ENCODE measurements at regions not wholly inside any gene's neighbourhood (a gene's known extent, or its start where the extent isn't known, plus 50 kb on each side); places are given as distances from the start of the nearest gene placed in this dataset.
"Not testable (repeated sequence)": the region's sequence is repeated elsewhere in the genome, so short reads cannot be mapped to it uniquely, and the experiment has no call there.

DNA sequence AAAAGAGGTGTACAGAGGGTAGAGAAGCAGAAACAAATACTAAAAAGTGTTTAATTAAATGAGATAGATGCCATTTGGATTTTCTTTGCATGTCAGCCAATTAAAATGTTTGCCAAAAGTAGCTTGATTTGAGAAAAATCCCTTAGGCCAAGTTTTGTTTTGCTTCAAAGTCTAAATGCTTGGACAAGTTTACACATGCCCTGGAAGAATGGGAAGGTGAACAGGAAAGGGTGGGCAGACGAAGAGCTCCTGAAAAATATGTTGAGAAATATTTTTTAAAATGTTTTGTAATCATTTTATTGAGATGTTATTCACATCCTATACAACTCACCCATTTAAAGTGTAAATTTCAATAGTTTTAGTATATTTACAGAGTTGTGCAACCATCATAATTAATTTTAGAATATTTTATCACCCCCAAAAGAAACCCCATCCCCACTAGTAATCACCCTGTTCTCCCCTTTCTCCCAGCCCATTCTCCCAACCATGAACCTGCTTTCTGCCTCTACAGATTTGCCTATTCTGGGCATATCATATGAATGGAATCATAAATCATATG lies 98.5 kb upstream of the ANK3 start:
- Mint-ChIP-seq H3K27me3 (no peaks in the 10 kb centered on the region), H3K27ac (no peak overlapping the region), H3K4me3 (no peak overlapping the region), H3K4me1 (peaks cover 5% of the 10 kb centered on the region), H3K9me3 (no peaks in the 10 kb centered on the region), H3K36me3 (ENCODE audit: low read depth) (peaks cover 8% of the 10 kb centered on the region)
- POLR2A ChIA-PET: no interaction called here
- DNase-seq: no peak
- CTCF ChIA-PET: interaction anchor here (0.6 kb wide), 1 partner anchor 22 kb away, joined by 3 read pairs; no protein-coding TSS in a partner anchor

- ChIA-PET POLR2A (no interaction called here), CTCF (interaction anchor here (0.6 kb wide), 1 partner anchor 22 kb away, joined by 3 read pairs; no protein-coding TSS in a partner anchor)
- Mint-ChIP-seq H3K27ac (no peak overlapping the region), H3K9me3 (no peaks in the 10 kb centered on the region), H3K27me3 (no peaks in the 10 kb centered on the region), H3K36me3 (ENCODE audit: low read depth) (peaks cover 8% of the 10 kb centered on the region), H3K4me3 (no peak overlapping the region), H3K4me1 (peaks cover 5% of the 10 kb centered on the region)
- DNase-seq: no peak
Measured at GRCh38 chr10:60487543-60487942, 97.9 kb upstream of the ANK3 start.

DNA sequence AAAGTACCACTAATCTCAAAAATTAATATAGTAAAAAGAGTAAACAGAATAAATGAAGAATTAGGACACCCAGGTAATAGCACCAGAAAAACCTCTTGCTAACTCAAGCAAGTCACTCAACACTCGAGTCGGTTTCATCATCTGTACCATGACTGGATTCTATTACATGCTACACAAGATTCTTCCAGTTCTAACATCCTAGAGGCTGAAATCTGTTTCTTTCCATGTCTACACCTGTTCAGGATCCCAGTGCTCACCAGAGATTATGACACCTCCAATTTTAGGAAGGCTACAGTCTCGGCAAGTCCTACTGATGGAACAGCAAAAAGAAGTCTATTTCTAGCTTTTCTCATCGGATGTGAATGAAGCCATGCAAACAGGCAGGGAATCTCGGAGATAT lies 95.3 kb upstream of the ANK3 start:
- peaks cover 8% of the 10 kb centered on the region for H3K36me3 Mint-ChIP-seq (ENCODE audit: low read depth)
- peaks cover 1% of the 10 kb centered on the region for H3K4me1 Mint-ChIP-seq
- no peaks in the 10 kb centered on the region for H3K9me3 Mint-ChIP-seq
- ChIA-PET POLR2A (no interaction called here), CTCF (no interaction called here)
- no peak overlapping the region for H3K27ac Mint-ChIP-seq
- no peak for DNase-seq
- no peak overlapping the region for H3K4me3 Mint-ChIP-seq
- no peaks in the 10 kb centered on the region for H3K27me3 Mint-ChIP-seq

DNA sequence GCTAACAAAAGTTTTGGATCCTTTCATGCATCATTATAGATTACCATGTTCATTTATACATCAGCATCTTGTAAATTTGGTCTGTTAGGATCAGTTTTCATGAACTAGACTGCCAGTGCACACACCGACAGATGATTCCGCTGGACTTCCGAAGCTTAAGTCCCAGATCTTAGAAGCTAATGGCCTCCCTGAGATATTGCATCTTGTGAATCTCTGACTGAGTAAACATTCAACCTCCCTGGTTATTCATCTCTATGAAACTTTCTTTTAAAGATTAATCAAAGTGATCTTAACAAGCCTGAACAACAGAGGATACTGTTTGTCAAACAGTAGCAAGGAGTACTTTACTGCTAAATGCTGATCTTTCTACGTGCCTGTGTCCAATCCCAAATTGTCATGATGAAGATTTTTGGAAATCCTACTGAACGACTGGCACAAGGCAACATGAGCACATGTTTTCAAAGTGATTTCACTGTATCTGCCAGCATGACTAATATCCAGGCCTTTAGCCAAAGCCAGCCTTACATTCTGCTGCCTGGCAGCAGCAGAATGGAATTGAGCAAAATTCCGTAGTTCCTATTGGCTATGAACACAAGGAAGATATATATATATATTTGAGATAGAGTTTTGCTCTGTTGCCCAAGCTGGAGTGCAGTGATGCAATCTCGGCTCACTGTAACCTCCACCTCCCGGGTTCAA lies 91.3 kb upstream of the ANK3 start:
- ChIA-PET CTCF (no interaction called here), POLR2A (no interaction called here)
- Mint-ChIP-seq H3K9me3 (no peaks in the 10 kb centered on the region), H3K27ac (no peak overlapping the region), H3K27me3 (no peaks in the 10 kb centered on the region), H3K36me3 (ENCODE audit: low read depth) (peaks cover 2% of the 10 kb centered on the region), H3K4me3 (no peak overlapping the region), H3K4me1 (peaks cover 5% of the 10 kb centered on the region)
- DNase-seq: no peak

DNA sequence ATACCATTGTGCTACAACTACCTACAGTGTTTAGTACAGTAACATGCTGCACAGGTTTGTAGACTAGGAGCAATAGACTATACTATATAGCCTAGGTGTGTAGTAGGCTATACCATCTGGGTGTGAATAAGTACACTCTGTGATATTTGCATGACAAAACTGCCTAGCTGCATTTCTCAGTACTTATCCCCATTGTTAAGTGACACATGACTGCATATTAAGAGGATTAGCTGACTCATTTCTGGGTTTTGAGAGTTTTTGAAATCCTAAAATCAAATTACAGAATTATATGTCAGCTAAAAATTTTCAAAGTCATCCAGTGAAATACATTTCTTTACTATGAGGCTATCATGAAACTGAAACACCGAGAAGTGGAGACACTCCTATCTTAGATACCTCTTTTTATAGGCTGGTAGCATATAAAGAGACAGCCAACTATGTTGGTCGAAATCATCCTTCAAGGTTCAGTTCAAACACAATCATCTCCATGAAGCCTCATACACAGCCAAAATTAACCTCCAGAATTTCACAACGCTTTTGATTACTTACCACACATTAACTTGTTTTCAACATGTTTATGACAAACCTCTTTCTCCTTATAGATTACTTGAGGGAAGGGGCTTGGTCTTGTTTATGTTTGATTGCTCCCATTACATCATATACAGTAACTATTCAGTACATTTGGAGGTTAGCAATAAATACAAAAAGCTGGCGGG lies 89.8 kb upstream of the ANK3 start:
- no peaks in the 10 kb centered on the region for H3K27me3 Mint-ChIP-seq
- no peak overlapping the region for H3K4me3 Mint-ChIP-seq
- H3K9me3 Mint-ChIP-seq: no peaks in the 10 kb centered on the region
- H3K36me3 Mint-ChIP-seq (ENCODE audit: low read depth): peaks cover 5% of the 10 kb centered on the region
- no peak for DNase-seq
- no peak overlapping the region for H3K27ac Mint-ChIP-seq
- ChIA-PET POLR2A (no interaction called here), CTCF (no interaction called here)
- H3K4me1 Mint-ChIP-seq: peaks cover 5% of the 10 kb centered on the region

- POLR2A ChIA-PET: no interaction called here
- Mint-ChIP-seq H3K9me3 (no peaks in the 10 kb centered on the region), H3K27ac (no peak overlapping the region), H3K4me3 (no peak overlapping the region), H3K27me3 (no peaks in the 10 kb centered on the region), H3K4me1 (peaks cover 5% of the 10 kb centered on the region), H3K36me3 (ENCODE audit: low read depth) (peaks cover 8% of the 10 kb centered on the region)
- CTCF ChIA-PET: no interaction called here
- DNase-seq: no peak
Measured at GRCh38 chr10:60476451-60476850, 86.8 kb upstream of the ANK3 start.

GRCh38 chr10:60473557-60473956 lies 83.9 kb upstream of the ANK3 start:
- Mint-ChIP-seq H3K4me3 (no peak overlapping the region), H3K27ac (no peak overlapping the region), H3K4me1 (no peaks in the 10 kb centered on the region), H3K9me3 (no peaks in the 10 kb centered on the region), H3K27me3 (no peaks in the 10 kb centered on the region), H3K36me3 (ENCODE audit: low read depth) (peaks cover 8% of the 10 kb centered on the region)
- POLR2A ChIA-PET: no interaction called here
- CTCF ChIA-PET: no interaction called here
- DNase-seq: no peak

DNA sequence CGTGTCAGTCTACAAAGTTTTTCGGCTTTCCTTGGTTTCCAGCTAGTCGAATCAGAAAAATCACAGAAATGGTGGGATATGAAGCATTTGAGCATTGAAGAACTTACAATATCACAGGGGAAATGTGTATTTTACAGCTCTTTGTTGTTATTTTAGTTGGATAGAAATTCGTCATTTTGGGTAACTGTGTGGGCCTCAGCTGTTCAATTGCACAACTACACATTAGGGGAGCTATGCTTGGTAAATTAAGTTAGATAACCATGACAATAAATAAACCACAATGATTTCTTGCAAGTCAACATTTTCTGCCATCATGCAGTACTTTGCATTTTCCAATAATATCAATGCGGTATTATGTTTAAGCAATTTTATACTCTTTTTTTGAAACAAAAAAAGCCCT lies 80.4 kb upstream of the ANK3 start:
- Mint-ChIP-seq H3K9me3 (no peaks in the 10 kb centered on the region), H3K36me3 (ENCODE audit: low read depth) (peaks cover 4% of the 10 kb centered on the region), H3K4me1 (no peaks in the 10 kb centered on the region), H3K4me3 (no peak overlapping the region), H3K27ac (no peak overlapping the region), H3K27me3 (no peaks in the 10 kb centered on the region)
- ChIA-PET CTCF (interaction anchor here (0.5 kb wide), 1 partner anchor 78 kb away, joined by 4 read pairs; no protein-coding TSS in a partner anchor), POLR2A (no interaction called here)
- DNase-seq: no peak

- H3K4me1 Mint-ChIP-seq; CTCF ChIA-PET; H3K27ac Mint-ChIP-seq; H3K4me3 Mint-ChIP-seq; POLR2A ChIA-PET; H3K27me3 Mint-ChIP-seq; H3K36me3 Mint-ChIP-seq (ENCODE audit: low read depth); DNase-seq; H3K9me3 Mint-ChIP-seq: not testable (repeated sequence)
Measured at GRCh38 chr10:60469147-60469546, 79.5 kb upstream of the ANK3 start.

DNA sequence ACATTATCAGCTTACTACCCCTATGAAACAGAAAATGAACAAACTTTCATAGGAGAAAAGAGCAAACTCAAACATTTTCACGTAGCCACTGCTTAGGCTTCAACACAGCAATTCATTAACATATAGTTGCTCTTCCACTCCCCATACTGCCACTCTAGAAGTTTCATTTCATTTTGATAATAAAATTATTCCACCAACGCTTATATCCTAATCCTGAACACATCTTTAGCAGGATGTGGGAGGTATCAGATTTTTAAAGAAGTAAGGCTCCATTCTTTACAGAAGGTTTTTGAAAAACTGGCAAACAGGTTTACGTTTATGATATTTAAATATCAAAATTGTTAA lies 77.5 kb upstream of the ANK3 start:
- POLR2A ChIA-PET: interaction anchor here (0.6 kb wide), 1 partner anchor 201 kb away, joined by 6 read pairs; no protein-coding TSS in a partner anchor
- no peak overlapping the region for H3K27ac Mint-ChIP-seq
- CTCF ChIA-PET: interaction anchor here (0.6 to 1.1 kb wide), 3 partner anchors 9 to 302 kb away, joined by 3 read pairs; no protein-coding TSS in a partner anchor
- DNase-seq: no peak
- no peaks in the 10 kb centered on the region for H3K9me3 Mint-ChIP-seq
- H3K4me1 Mint-ChIP-seq: no peaks in the 10 kb centered on the region
- H3K27me3 Mint-ChIP-seq: no peaks in the 10 kb centered on the region
- no peak overlapping the region for H3K4me3 Mint-ChIP-seq
- no peaks in the 10 kb centered on the region for H3K36me3 Mint-ChIP-seq (ENCODE audit: low read depth)

DNA sequence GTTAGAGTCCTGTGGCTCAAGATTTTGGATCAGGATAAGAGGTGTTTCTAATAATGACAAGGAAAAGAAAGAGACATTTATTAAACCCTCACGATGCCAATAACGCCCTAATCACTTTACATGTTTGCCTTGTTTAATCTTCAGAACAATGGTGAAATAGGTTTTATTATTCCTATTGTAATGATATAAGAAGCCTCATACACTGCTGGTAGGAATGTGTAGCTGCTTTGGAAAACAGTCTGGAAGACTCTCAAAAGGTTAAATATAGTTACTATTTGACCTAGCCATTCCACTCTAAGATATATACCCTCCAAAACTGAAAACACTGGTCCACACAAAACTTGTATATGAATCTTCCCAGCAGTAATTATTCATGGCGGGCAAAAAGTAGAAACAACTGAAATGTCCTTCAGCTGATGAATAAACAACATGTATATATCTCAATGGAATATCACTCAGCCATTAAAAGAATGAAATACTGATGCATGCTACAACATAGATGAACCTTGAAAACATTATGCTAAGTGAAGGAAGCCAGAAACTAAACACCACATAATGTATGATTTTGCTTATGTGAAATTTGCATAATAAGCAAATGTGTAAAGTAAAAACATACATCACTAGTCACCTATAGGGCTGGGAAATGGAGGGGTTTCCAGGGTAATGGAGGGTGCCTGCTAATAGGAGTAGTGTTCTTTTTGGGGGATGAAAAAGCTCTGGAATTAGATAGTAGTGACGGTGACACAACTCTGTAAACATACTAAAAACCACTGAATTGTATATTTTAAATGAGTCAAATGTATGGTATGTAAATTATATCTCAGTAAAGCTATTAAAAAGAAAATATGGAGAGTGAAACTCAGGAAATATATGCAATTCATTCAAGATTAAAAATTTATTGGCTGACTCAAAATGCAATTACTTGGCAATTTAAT lies 76.9 kb upstream of the ANK3 start:
- Mint-ChIP-seq H3K9me3 (no peaks in the 10 kb centered on the region), H3K4me3 (no peak overlapping the region), H3K27ac (no peak overlapping the region), H3K27me3 (no peaks in the 10 kb centered on the region), H3K4me1 (no peaks in the 10 kb centered on the region), H3K36me3 (ENCODE audit: low read depth) (no peaks in the 10 kb centered on the region)
- ChIA-PET CTCF (interaction anchor here (0.7 to 1.1 kb wide), 2 partner anchors 8 to 21 kb away, joined by 3 read pairs; no protein-coding TSS in a partner anchor), POLR2A (interaction anchor here (0.6 kb wide), 1 partner anchor 200 kb away, joined by 6 read pairs; no protein-coding TSS in a partner anchor)
- no peak for DNase-seq

GRCh38 chr10:60465801-60466200 lies 76.1 kb upstream of the ANK3 start:
- Mint-ChIP-seq H3K27ac (no peak overlapping the region), H3K9me3 (no peaks in the 10 kb centered on the region), H3K36me3 (ENCODE audit: low read depth) (no peaks in the 10 kb centered on the region), H3K4me1 (no peaks in the 10 kb centered on the region), H3K27me3 (no peaks in the 10 kb centered on the region), H3K4me3 (no peak overlapping the region)
- ChIA-PET POLR2A (no interaction called here), CTCF (interaction anchor here (0.7 kb wide), 1 partner anchor 22 kb away, joined by 3 read pairs; no protein-coding TSS in a partner anchor)
- no peak for DNase-seq

DNA sequence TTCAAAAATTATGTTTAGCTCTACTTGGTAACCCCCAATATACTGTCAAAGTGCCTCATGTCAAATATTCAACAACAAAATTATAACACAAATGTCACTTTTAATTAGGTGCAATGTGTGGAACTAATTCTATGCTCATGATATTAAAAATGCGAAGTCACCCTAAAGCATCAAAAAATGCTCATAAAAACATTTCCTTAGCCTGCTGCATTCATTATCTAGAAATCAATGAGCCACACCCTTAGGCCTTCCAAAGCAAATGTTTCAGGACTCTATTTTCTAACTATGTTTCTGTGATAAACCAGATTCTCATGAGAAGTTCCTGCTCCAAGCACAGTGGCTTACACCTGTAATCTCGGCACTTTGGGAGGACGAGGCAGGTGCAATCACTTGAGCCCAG lies 75.0 kb upstream of the ANK3 start:
- H3K27ac Mint-ChIP-seq: no peak overlapping the region
- H3K4me1 Mint-ChIP-seq: no peaks in the 10 kb centered on the region
- H3K27me3 Mint-ChIP-seq: no peaks in the 10 kb centered on the region
- DNase-seq: no peak
- H3K4me3 Mint-ChIP-seq: no peak overlapping the region
- H3K36me3 Mint-ChIP-seq (ENCODE audit: low read depth): no peaks in the 10 kb centered on the region
- H3K9me3 Mint-ChIP-seq: no peaks in the 10 kb centered on the region
- CTCF ChIA-PET: no interaction called here
- POLR2A ChIA-PET: no interaction called here

Measured in activated CD4-positive, alpha-beta T cell treated with anti-CD3 and anti-CD28 coated beads, Interleukin-2, amount 10 ng/mL, durations not matched to agents 7 days and 5 days (primary cell).